Trophoblast cell (in vitro differentiated cells and primary cell): ENCODE measurements at regions not wholly inside any gene's neighbourhood (a gene's known extent, or its start where the extent isn't known, plus 50 kb on each side); places are given as distances from the start of the nearest gene placed in this dataset.

Source experiments
- DNase-seq, 2 donors: peaks; one replicate each; pipeline ENCODE4 v3.0.0-alpha.2; 2016
- H2AFZ ChIP-seq: 2 replicates; pipeline ENCODE4 v1.6.1; 2013; ENCODE audit warnings: low read length, moderate library complexity, mild to moderate bottlenecking; ENCODE audit not compliant: insufficient read depth, poor library complexity
- H2AK5ac ChIP-seq: 2 replicates; pipeline ENCODE4 v1.6.1; 2013; ENCODE audit warnings: mild to moderate bottlenecking, low read length
- H2BK120ac ChIP-seq: 2 replicates; pipeline ENCODE4 v1.6.1; 2013; ENCODE audit warnings: low read length, mild to moderate bottlenecking, moderate library complexity; ENCODE audit not compliant: insufficient read depth, poor library complexity
- H2BK12ac ChIP-seq: 2 replicates; pipeline ENCODE4 v1.6.1; 2013; ENCODE audit warnings: mild to moderate bottlenecking, low read length, moderate library complexity
- H2BK5ac ChIP-seq: 2 replicates; pipeline ENCODE4 v1.6.1; 2013; ENCODE audit warnings: low read length, low read depth, moderate library complexity, mild to moderate bottlenecking; ENCODE audit not compliant: poor library complexity
- H3K14ac ChIP-seq: 2 replicates; pipeline ENCODE4 v1.6.1; 2013; ENCODE audit warnings: mild to moderate bottlenecking, low read length
- H3K18ac ChIP-seq: 2 replicates; pipeline ENCODE4 v1.6.1; 2013; ENCODE audit warnings: mild to moderate bottlenecking, low read length
- H3K23ac ChIP-seq: 2 replicates; pipeline ENCODE4 v1.6.1; 2013; ENCODE audit warnings: low read length
- H3K27ac ChIP-seq: 2 replicates; pipeline ENCODE4 v1.5.1; 2013; ENCODE audit warnings: low read depth, mild to moderate bottlenecking, inconsistent platforms, low read length, moderate library complexity
- H3K27me3 ChIP-seq: 2 replicates; pipeline ENCODE4 v1.6.1; 2013; ENCODE audit warnings: inconsistent platforms, mild to moderate bottlenecking, low read length, moderate library complexity; ENCODE audit not compliant: insufficient read depth
- H3K36me3 ChIP-seq, 2 experiments: 1 replicate in 1 of 2; 2 replicates in 1 of 2; pipeline ENCODE4 v1.6.1; 2013; ENCODE audit warnings: low read length in 2 of 2, mild to moderate bottlenecking in 2 of 2, moderate library complexity in 1 of 2; ENCODE audit not compliant: insufficient read depth in 2 of 2, control insufficient read depth in 1 of 2
- H3K4ac ChIP-seq: 2 replicates; pipeline ENCODE4 v1.6.1; 2013; ENCODE audit warnings: low read depth, mild to moderate bottlenecking, low read length, moderate library complexity
- H3K4me1 ChIP-seq, 2 experiments: 1 replicate in 1 of 2; 2 replicates in 1 of 2; pipeline ENCODE4 v1.6.1; 2013; ENCODE audit warnings: low read length in 2 of 2, mild to moderate bottlenecking in 2 of 2, moderate library complexity in 1 of 2; ENCODE audit not compliant: insufficient read depth in 2 of 2, control insufficient read depth in 1 of 2
- H3K4me2 ChIP-seq: 2 replicates; pipeline ENCODE4 v1.6.1; 2013; ENCODE audit warnings: inconsistent platforms, mild to moderate bottlenecking, low read length, moderate library complexity
- H3K4me3 ChIP-seq: 2 replicates; pipeline ENCODE4 v1.5.1; 2013; ENCODE audit warnings: mild to moderate bottlenecking, low read depth, low read length, inconsistent platforms
- H3K79me1 ChIP-seq: one replicate; pipeline ENCODE4 v1.6.1; 2013; ENCODE audit warnings: low read length
- H3K79me2 ChIP-seq: 2 replicates; pipeline ENCODE4 v1.6.1; 2013; ENCODE audit warnings: low read length, mild to moderate bottlenecking; ENCODE audit not compliant: control insufficient read depth, insufficient read depth, poor library complexity
- H3K9ac ChIP-seq: 2 replicates; pipeline ENCODE4 v1.6.1; 2013; ENCODE audit warnings: mild to moderate bottlenecking, low read length
- H3K9me3 ChIP-seq: 2 replicates; pipeline ENCODE4 v1.6.1; 2013; ENCODE audit warnings: low read depth, mild to moderate bottlenecking, control low read depth, inconsistent platforms, low read length; ENCODE audit not compliant: insufficient read depth
- H4K12ac ChIP-seq: 2 replicates; pipeline ENCODE4 v1.6.1; 2013; ENCODE audit warnings: low read depth, mild to moderate bottlenecking, low read length, moderate library complexity
- H4K8ac ChIP-seq: 2 replicates; pipeline ENCODE4 v1.6.1; 2013; ENCODE audit warnings: low read depth, mild to moderate bottlenecking, low read length, moderate library complexity
- H4K91ac ChIP-seq: one replicate; pipeline ENCODE4 v1.6.1; 2013; ENCODE audit warnings: low read depth, mild to moderate bottlenecking, low read length, moderate library complexity
- WGBS: extraction: QIAGEN DNeasy Blood & Tissue Kit; methylation state at CpG from one replicate; pipeline ENCODE4 v1.1.7; 2013; ENCODE audit warnings: missing lambda C conversion rate; ENCODE audit not compliant: insufficient read length, insufficient coverage; ENCODE audit errors: extremely low coverage; 5-methylcytosine and 5-hydroxymethylcytosine counted together

DNA sequence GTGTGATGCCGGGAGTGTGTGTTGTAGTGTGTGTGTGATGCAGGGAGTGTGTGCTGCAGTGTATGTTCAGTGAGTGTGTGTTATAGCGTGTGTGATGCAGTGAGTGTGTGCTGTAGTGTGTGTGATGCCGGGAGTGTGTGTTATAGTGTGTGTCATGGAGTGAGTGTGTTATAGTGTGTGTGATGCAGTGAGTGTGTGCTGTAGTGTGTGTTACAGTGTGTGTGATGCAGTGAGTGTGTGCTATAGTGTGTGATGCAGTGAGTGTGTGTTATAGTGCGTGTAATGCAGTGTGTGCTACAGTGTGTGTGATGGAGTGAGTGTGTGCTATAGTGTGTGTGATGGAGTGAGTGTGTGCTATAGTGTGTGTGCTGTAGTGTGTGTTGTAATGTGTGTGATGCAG lies 182.1 kb upstream of the SOX11 start:
- Histone ChIP-seq H3K27me3 (no peaks in the 10 kb centered on the region), H2BK120ac (no peak overlapping the region), H3K27ac (no peak overlapping the region), H4K12ac (no peak overlapping the region), H2AK5ac (no peak overlapping the region), H3K79me2 (no peaks in the 10 kb centered on the region), H3K18ac (no peak overlapping the region), H3K4me3 (no peak overlapping the region), H3K79me1 (no peaks in the 10 kb centered on the region), H3K36me3 (no peaks in the 10 kb centered on the region), H3K23ac (peak overlapping the region; percentile 52), H4K8ac (no peak overlapping the region), H2BK5ac (no peak overlapping the region), H2BK12ac (no peak overlapping the region), H3K4me1 (no peaks in the 10 kb centered on the region), H3K4me2 (no peak overlapping the region), H4K91ac (no peak overlapping the region), H3K14ac (no peak overlapping the region), H3K9ac (no peak overlapping the region), H3K9me3 (peaks cover 8% of the 10 kb centered on the region), H2AFZ (no peak overlapping the region), H3K4ac (no peak overlapping the region)
- no CpG with 5 or more reads among the region's 4 CpGs for WGBS
- DNase-seq: no peak

DNA sequence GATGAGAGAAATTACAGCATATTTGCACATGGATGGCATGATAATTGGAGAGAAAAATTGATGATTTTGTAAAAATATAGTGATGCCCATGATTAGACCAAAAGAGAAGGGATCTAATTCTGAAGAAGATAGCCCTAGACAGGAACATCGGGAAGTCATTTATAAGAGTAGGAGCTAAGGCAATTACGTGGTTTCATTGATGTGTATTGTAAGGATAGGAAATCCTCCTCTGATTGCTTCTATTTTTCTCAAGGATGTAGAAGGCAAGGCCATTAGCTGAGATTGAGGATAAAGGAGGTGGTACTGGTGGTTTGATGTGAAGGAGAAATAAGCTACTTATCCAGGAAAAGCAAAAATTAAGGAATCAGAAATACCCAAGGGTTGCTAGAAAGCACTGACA lies 176.5 kb upstream of the SOX11 start:
- Histone ChIP-seq H3K9me3 (no peaks in the 10 kb centered on the region), H2BK12ac (no peak overlapping the region), H2BK5ac (no peak overlapping the region), H3K36me3 (no peaks in the 10 kb centered on the region), H3K9ac (no peak overlapping the region), H3K23ac (no peak overlapping the region), H4K12ac (no peak overlapping the region), H3K18ac (no peak overlapping the region), H2AFZ (no peak overlapping the region), H3K79me1 (peaks cover 3% of the 10 kb centered on the region), H3K4me1 (peaks cover 4 to 5% of the 10 kb centered on the region in 2 experiments), H3K14ac (no peak overlapping the region), H3K79me2 (no peaks in the 10 kb centered on the region), H2AK5ac (no peak overlapping the region), H2BK120ac (no peak overlapping the region), H4K8ac (no peak overlapping the region), H3K4me2 (no peak overlapping the region), H3K4me3 (no peak overlapping the region), H3K4ac (no peak overlapping the region), H3K27me3 (no peaks in the 10 kb centered on the region), H4K91ac (no peak overlapping the region), H3K27ac (no peak overlapping the region)
- WGBS: no CpG with 5 or more reads among the region's 2 CpGs
- DNase-seq: no peak

- Histone ChIP-seq H3K79me2 (no peaks in the 10 kb centered on the region), H4K12ac (no peak overlapping the region), H2BK12ac (no peak overlapping the region)
Observed at GRCh38 chr2:5519286-5519685, 172.9 kb upstream of the SOX11 start.

GRCh38 chr2:5520463-5520972 lies 171.7 kb upstream of the SOX11 start:
- Histone ChIP-seq H2BK5ac (no peak overlapping the region), H3K23ac (no peak overlapping the region), H2AFZ (no peak overlapping the region), H2BK120ac (no peak overlapping the region), H3K4me2 (peak overlapping the region; percentile 41), H3K14ac (no peak overlapping the region), H4K12ac (no peak overlapping the region), H3K4me1 (peaks cover 4 to 5% of the 10 kb centered on the region in 2 experiments), H3K27ac (peak overlapping the region; percentile 29), H2BK12ac (no peak overlapping the region), H3K18ac (no peak overlapping the region), H4K91ac (peak overlapping the region; percentile 38), H3K79me1 (peaks cover 5% of the 10 kb centered on the region), H3K36me3 (no peaks in the 10 kb centered on the region), H3K9me3 (no peaks in the 10 kb centered on the region), H3K79me2 (no peaks in the 10 kb centered on the region), H3K27me3 (no peaks in the 10 kb centered on the region), H3K4me3 (no peak overlapping the region), H3K9ac (no peak overlapping the region), H4K8ac (peak overlapping the region; percentile 31), H3K4ac (no peak overlapping the region), H2AK5ac (no peak overlapping the region)
- WGBS: no CpG with 5 or more reads among the region's 7 CpGs
- DNase-seq: no peak

More at GRCh38 chr2:5519286-5519685, 172.9 kb upstream of the SOX11 start:
- H3K79me1 ChIP-seq: peaks cover 5% of the 10 kb centered on the region
- no peak overlapping the region for H2AFZ ChIP-seq
- no peaks in the 10 kb centered on the region for H3K27me3 ChIP-seq
- H3K27ac ChIP-seq: no peak overlapping the region
- H3K4me3 ChIP-seq: no peak overlapping the region
- H2AK5ac ChIP-seq: no peak overlapping the region
- H2BK5ac ChIP-seq: no peak overlapping the region
- H4K91ac ChIP-seq: no peak overlapping the region
- no peak overlapping the region for H3K9ac ChIP-seq
- no peak for DNase-seq
- no peak overlapping the region for H3K4me2 ChIP-seq
- no peaks in the 10 kb centered on the region for H3K9me3 ChIP-seq
- no peak overlapping the region for H3K4ac ChIP-seq
- H3K4me1 ChIP-seq: peaks cover 4 to 5% of the 10 kb centered on the region in 2 experiments
- no peak overlapping the region for H3K23ac ChIP-seq
- no peak overlapping the region for H4K8ac ChIP-seq
- H3K36me3 ChIP-seq: no peaks in the 10 kb centered on the region
- no peak overlapping the region for H3K14ac ChIP-seq
- no peak overlapping the region for H2BK120ac ChIP-seq
- H3K18ac ChIP-seq: no peak overlapping the region
